Nucleus accumbens (tissue), 56 donors: ENCODE measurements at regions not wholly inside any gene's neighbourhood (a gene's known extent, or its start where the extent isn't known, plus 50 kb on each side); places are given as distances from the start of the nearest gene placed in this dataset.
A peak's percentile ranks its signal among the peaks of the same experiment; 100 is the strongest.

Experiments used
- DNase-seq, 56 donors: peaks; one replicate each; lab custom pipeline; 2025; lab: John Stamatoyannopoulos, UW

DNA sequence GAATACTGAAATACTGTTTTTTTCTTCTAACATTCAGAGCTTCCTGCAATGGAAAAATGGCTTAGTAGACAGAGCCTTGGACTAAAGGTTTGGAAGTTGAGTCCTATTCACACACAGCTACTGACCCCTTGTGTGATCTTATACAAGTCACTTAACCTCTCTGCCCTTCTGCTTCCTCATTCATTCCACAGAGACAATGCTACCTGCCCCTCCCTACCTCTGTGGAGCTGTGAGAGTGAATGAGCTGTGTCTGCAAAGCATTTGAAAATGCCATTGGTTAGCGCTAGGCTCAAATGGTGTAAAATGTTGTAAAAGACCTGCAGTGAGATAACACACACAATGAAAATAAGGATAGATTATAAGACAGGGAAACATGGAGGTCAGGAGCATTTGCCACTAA is 214.4 kb downstream of the BARHL2 start:
- no peak for DNase-seq

DNA sequence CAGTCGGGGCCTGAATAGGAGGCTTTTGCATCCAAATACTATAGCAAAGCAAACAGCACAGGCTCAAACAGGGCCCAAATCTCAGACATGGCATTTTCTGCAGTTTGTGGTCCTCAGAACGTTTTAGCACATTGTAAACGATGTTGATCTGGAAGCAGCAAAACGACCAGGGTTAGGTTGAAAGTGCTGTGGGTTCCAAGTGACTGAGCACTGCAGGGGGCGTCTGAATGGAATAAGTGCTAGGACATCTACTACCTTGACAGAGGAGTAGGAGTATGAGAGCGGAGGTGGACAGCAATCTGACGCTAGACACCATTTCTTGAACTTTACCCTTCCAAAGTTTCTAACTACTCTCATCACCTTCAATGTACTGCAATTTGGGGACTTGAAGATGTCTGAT is 214.9 kb downstream of the BARHL2 start:
- no peak for DNase-seq

DNA sequence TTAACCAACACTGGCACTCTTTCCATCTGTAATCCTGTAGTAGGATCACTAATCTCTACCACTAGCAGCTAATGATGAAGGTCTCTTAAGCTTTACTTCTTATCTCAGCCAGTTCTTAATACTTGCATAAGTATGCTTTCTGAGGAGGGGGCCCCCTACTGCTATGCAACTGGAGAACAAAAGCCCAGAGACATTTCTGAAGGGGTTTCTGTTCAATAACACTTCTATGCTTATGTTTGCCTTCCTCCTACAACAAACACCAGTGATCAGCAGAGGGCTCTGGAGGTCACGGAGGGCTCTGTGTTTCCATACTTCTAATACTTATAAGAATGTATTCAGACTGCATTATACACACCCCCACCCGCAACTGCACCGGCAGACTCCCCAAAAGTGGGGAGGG is 215.8 kb downstream of the BARHL2 start:
- DNase-seq, result no peak

DNA sequence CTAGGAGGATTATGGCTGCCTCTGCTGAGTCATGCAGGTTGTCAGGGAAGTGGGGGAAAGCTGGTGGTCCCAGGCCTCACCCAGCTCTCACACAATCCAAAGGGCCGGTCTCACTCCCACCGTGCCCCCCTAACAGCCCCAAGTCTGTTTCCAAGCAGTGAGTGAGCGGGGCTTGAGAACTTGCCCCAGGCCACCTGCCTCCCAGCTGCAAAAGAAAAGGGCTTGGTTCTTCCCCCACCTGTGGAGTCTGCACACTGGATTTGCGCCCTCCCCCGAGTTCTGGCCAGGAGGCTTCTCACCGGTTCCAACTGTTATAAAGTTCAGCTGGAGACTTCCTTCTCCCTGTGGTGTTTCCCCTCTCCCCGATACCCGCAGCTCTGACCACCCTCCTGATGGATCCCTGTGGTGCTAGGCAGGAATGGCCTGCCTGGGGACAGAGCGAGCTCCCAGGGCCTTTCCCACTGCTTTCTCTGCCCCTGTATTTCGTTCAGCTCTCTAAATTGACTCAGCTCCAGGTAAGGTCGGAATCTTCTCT is 222.3 kb downstream of the BARHL2 start:
- no peak for DNase-seq

DNA sequence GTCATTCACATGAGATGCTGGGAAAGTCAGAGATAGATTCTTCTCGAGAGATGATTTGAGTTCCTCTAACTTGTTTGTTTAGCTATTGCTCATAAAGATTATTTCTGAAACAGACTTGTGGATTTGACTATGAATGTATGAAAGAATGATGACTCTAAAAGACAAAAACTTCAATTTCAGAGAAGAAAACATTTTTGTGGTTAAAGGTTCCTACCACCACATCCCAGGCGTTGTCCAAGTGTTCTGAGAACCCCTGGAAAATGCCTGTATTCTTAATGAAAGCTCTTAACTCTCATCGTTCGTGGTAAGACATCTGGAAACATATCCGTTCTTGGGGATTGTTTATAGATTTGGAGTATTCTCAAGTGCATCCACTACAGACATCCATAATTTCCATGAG is 228.7 kb downstream of the BARHL2 start:
- DNase-seq, result no peak

DNA sequence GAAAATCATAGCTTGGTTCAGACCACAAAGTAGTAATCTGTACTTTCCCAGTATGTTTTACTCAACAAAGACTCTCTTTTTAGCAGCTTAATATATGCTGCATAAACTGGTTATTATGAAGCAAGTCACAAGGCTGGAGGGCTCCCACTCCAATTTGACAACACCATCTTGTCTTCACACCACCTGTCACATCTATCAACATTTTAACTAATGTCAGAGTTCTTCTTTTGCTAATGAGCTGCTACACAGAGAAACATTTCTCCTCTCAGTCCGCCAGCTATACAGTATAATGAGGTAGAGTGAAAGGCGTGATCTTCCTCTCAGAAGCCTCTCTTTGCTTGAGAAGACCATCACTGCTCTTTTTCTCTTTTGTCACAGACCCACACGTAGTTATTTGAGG is 230.1 kb downstream of the BARHL2 start:
- DNase-seq, result no peak

DNA sequence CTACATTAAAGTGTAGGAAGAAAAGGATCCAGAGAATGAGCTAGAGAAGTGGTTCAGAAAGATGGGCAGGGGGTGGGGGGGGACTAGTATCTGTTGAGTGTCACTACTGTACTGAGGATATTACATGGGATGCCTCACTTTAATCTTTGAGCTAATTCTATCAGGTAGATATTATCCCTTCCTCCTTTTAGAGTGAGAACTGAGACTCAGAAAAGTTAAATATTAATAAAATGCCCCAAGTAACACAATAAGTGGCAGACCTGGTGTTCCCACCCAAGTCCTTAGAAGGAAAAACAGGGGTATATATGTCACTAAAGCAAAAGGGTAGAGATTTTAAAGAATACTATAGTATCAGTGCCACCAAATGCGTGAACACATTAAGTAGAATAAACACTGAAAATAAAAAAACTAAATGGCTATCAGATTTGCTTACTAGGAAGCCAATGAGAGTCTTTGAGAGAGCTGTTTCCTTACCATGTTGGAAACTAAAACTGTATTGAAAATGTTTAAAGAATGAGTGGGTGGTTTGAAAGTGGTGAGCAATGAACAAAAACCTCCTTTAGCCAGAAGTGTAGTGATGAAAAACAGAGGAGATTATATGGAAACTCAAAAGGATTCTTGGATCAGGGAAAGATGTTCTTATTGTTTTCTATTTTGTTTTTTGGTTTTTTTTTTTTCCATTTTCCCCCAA is 230.8 kb downstream of the BARHL2 start:
- no peak for DNase-seq

DNA sequence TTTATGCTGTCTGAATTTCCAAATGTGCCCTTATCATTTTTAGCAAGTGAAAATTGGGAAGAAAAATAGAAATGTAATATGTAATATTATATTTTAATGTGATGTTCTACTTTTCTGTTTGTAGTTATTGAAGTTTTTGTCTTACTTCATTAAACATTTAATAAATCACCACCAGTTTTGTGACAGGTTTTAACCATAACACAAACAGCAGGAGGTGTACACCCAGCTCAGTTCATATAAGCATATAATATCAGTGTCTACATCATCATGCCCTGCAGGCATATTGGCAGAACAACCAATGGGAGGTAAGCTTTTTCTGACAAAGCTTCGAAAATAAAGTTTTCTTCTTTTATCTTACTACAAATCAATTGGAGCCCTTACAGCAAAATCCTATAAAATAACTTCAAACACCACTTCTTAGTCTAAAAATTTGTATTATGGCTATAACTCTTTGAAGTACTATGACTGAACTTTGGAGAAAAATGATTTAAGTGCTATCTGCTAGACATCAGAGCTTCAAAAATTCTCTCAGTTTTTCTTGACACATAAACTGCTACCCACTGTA is 236.7 kb downstream of the BARHL2 start:
- no peak for DNase-seq

DNA sequence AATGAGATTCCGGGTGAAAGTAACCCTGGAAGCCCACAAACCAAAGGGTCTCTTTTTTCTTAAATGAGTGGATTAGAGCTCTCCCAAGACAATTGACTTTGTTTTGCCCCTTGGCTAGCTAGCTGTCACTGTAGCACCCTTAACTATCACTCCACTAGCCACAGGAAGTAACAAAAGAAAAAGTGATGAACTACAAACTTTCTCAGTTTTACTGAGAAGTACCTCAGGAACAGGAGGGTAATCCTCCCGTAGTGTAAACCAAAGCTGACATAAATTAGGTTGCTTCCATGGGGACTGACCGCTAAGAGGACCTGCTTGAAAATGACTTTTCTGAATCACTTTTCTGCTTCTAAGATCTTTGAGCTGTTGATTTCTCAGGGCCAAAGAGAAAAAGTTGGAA is 240.1 kb downstream of the BARHL2 start:
- no peak for DNase-seq

DNA sequence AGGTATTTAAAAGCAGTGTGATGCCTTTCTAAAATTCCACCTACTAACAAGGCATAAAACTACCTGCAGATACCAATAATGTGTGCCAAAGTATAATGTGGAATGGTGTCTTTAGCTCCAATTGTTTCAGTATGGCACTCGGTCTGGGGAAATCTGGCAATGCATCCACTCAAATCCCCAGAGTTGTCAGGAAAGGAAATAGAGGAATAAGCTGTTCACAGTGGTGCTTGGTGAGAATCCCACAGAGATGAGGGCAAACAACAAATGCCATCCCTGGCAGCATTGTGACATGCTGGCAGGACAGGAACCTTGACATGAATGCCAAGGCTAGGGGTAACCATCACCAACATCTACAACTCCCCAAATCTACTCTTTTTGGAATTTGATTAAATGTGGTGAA is 240.7 kb downstream of the BARHL2 start:
- DNase-seq, result no peak

DNA sequence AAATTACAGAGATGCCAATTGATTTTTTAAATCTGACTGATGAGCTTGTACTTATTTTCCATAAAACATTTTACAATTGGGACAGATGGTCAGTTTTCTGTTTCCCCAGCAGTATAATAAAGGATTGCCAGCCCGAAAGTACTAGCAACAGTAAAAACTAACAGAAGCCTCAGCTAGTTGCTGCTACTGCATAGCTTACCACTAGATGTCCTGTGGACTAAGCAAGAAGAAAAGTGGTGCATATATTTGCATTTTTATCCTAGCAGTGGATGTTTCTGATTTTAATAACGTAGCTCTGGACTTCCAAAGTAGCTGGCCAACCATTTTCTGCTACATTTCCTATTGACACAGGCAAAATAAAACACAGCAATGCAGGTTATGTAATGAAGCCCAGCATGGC is 241.5 kb downstream of the BARHL2 start:
- DNase-seq, result no peak

DNA sequence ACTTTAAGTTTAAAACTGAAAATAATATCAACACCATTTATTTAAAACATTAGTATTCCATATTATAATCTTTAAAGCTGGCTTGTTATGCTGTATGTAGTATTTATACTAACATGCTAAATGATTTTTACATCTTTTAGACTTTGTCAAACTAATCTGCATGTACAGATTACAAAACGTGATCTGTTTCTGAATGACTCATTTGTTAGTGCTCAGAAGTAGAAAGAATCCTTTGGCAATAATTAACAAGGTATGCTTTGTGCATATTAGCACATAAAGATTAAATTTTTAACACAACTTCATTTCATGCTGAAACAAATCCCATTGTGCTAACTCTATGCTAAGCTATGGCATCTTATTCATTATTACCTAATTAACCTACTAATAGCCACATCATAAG is 242.4 kb downstream of the BARHL2 start:
- DNase-seq, result no peak

DNA sequence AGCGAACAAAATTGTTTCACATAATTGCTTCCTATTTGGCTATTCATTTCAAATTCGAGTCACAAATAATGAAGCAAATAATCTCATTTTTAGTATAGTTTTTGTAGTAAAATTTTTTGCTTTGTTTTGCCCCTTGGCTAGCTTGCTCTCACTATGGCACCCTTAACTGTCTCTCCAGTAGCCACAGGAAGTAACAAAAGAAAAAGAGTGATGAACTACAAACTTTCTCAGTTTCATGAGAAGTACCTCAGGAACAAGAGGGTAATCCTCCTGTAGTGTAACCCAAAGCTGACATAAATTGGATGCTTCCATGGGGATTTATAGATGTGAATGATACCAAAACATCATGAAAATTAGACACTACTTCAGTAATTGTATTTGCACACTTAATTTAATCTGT is 242.9 kb downstream of the BARHL2 start:
- no peak for DNase-seq

DNA sequence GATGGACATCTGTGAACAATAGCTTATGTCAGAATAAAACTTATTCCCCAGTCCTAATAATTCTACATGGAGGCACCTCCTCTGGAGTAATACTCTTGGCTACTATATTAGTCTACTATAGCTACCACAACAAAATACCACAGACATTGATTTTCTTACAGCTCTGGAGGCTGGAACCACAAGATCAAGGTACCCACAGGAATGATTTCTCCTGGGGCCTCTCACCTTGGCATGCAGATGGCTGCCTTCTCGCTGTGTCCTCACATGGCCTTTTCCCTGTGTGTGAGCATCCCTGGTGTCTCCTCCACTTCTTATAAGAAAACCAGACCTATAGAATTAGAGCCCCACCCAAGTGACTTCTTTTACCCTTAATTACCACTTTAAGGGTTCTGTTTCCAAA is 244.3 kb downstream of the BARHL2 start:
- DNase-seq, result no peak

DNA sequence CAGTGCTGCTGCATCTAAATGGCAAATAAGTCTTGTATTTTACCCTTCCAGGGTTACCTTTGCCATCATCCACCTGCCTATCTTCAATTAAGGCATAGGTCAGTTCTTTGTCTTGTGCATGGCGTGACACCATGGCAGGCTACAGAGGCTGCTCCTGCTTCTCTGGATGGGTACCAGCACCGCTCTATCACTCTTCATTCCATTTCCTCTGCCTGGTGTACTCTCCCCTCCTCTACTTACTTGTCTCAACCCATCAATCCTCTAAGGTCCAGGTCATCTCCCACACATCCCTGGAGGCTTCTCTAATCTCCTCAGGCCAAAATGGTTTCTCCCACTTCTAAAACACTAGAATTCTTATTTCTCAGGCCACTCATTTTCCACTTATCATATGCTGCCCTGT is 257.5 kb downstream of the BARHL2 start:
- DNase-seq, result no peak

DNA sequence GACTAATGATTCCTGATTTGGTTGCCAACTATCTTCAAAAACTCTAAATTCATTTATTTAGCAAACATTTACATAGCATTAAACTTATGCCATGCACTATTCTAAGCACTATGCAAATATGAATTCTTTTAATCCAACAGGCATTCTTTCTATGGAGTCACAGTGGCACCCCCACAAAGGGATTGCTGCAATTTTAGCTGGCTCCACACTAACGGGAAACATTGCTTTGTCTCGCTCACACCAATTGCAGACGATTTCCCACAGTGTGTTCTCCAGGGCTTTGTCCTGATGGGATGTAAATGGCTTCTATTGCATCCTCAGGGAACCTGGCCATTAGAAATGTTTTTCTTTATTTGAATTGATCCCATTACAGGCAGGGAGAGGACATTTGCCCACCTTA is 259.1 kb downstream of the BARHL2 start:
- no peak for DNase-seq

DNA sequence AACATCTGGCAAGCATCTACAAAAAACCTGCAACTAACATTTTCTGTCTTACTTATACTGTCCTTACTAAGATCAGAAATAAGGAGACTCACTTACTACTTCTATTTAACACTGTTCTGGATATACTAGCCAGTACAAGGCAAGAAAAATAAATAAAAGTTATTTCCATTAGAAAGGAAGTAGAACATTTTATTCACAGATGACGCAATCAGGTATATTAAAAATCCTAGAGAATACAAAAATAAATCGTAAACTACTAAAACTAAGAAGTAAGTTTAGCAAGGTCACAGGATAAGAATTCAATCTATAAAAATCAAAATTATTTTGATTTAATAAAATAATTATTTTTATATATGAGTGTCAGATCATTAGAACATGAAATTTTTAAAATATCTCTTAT is 264.6 kb downstream of the BARHL2 start:
- DNase-seq, result no peak

DNA sequence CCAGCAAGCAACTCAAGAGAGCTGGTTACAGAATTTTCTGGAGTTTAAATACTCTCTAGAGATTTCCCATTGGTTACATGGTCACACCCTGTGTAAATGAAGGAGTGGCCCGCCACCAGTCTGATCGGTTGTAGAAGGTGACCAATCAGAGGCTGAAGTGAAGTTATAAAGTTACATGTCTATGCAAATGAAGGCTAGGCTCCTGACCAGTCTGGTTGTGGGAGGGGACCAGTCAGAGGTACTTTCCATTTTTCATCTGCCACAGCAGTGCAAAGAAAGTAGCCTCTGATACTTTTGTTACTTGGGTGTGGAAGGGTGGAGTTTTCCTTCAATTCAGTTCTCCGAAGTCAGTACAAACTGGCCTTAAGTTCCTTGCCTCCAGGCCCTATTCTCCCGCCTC is 273.7 kb downstream of the BARHL2 start:
- no peak for DNase-seq

DNA sequence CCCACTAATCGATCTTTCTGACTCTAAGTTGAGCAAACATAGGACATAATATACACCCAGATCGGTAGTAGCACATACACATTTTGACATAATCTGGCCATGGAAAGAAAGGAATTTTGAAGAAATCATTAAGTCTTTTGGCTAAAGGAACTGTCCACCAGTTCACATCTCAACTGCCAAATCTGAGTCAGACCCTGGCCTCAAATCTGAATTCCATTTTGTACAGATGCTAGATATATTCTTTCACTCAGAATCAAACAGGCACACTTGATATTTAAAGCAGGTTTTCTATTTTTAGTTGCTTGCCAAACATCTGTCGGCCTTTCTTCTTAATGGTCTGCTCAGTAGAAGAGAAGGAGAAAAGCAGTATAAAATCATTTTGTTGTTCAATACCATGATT is 281.8 kb downstream of the BARHL2 start:
- no peak for DNase-seq

DNA sequence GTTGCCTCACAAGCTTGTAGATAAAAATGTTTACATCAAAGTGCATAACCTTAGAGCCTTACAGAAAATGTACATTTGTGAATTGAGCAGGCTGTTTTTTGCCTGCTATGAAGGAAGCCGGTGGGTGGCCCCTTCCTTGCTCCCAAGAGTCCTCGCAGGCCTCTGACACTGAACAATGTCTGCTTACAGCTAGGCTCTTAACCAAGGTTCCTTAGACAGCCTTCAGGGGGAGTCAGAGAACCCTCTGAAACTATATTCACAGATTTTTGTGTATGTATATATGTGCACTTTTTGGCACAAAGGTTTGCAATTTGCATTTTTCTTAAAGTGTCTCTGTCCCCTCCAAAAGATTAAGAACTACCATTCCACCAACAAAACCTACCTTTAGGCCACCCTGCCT is 282.6 kb downstream of the BARHL2 start:
- DNase-seq, result no peak

DNA sequence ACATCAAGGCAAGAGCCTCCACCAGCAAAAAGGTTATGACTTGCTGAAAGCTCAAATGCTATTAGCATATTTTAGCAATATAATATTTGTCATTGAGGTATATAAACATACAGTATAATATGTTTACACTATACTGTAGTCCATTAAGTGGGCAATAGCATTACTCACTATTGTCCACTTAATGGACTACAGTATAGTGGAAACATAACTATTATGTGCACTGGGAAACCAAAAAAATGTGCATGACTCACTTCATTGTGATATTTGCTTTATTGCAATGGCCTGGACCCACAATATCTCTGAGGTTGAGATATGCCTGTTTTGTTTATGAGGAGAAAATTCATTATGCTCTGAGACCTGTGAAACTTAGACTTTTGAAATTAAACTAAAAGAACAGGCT is 300.0 kb downstream of the BARHL2 start:
- DNase-seq, result no peak

DNA sequence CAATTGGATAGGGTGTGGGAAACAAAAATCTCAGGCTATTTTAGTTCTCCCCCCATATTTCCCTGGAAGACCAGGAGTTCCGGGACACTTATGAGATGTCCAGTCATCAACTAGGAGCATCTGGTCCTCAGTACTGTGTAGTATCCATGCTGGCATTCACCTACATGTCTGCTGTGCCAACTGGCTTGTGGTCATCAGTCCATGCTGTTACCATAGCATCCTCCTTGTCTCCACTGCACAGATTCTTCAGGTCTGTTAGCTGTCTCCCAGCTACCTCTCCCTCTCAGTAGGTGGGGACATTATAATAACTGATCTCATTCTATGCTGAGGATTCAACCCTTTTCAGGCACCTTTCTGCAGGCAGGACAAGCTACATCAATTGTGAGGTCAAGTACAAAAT is 302.9 kb downstream of the BARHL2 start:
- DNase-seq, result peak in 7 of 56 donors; percentile 2 to 31 (median 14)

DNA sequence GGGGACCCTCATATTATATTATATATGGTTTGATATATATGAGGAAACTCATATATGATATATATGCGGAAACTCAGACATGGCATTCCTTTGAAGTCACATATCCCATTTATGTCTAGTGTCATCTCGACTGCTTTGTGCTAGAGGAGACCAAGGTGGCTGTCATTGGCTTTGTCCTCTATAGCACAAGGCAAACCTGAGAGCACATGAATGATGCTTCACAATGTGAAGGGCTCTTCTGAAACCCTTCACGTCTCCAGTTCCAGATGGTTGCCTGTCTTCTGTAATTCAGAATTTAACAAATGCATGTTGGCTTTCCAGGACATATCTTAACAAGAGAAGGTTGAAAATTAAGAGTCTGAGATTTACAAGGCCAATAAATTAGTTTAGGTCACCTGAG is 303.6 kb downstream of the BARHL2 start:
- DNase-seq, result no peak
